LNCAP (cell line): ENCODE measurements at regions not wholly inside any gene's neighbourhood (a gene's known extent, or its start where the extent isn't known, plus 50 kb on each side); places are given as distances from the start of the nearest gene placed in this dataset.

ENCODE experiments used
- TF ChIP-seq, protein P1 (sequence below): fragments of 450-650 bp; IDR thresholded peaks from 2 replicates; pipeline ENCODE4 v1.5.1; 2017; ENCODE audit warnings: mild to moderate bottlenecking

DNA sequence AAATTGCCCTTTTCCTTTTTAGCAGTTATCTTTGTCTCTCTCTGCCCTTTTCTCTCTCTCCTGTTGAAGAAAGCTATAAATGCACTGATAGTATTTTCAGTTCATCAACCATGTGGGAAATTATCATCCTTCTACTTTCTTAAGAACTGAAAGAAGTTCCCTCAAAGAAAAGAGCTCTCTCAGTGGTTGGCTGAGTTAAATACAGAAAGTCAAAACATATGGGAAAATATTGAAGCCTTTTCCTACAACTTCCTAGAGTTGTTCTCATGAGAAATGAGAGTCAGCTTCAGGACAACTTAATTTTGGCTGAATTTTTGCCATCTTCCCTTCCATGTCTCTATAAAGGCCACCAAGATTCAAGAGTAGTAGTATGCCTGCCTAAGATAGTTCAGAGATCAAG, 96.7 kb downstream of the NFKBIZ start:
- TF ChIP-seq, protein P1, sequence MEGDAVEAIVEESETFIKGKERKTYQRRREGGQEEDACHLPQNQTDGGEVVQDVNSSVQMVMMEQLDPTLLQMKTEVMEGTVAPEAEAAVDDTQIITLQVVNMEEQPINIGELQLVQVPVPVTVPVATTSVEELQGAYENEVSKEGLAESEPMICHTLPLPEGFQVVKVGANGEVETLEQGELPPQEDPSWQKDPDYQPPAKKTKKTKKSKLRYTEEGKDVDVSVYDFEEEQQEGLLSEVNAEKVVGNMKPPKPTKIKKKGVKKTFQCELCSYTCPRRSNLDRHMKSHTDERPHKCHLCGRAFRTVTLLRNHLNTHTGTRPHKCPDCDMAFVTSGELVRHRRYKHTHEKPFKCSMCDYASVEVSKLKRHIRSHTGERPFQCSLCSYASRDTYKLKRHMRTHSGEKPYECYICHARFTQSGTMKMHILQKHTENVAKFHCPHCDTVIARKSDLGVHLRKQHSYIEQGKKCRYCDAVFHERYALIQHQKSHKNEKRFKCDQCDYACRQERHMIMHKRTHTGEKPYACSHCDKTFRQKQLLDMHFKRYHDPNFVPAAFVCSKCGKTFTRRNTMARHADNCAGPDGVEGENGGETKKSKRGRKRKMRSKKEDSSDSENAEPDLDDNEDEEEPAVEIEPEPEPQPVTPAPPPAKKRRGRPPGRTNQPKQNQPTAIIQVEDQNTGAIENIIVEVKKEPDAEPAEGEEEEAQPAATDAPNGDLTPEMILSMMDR, result no peak

- TF ChIP-seq, protein P1, result no peak
Measured at GRCh38 chr3:101946906-101947305, 97.6 kb downstream of the NFKBIZ start.

DNA sequence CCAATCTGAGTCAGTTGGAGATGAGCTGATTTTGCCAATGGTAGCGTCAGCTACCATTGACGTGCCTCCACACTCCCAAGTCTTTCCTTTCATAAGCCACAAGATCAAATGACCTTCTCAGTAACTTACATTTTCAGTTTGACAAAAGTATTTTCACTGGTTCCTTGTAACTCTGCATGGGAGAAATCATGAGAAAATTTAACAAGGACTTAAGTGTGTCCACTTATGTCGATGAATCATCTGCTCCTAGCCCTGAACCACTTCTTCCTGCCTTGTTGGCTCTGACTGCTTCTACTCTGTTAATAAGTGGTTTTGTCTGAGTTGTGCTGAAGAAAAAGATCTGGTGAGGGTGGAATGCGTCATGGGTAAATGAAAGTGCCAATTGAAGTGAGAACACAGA, 101.2 kb downstream of the NFKBIZ start:
- TF ChIP-seq, protein P1, result no peak

DNA sequence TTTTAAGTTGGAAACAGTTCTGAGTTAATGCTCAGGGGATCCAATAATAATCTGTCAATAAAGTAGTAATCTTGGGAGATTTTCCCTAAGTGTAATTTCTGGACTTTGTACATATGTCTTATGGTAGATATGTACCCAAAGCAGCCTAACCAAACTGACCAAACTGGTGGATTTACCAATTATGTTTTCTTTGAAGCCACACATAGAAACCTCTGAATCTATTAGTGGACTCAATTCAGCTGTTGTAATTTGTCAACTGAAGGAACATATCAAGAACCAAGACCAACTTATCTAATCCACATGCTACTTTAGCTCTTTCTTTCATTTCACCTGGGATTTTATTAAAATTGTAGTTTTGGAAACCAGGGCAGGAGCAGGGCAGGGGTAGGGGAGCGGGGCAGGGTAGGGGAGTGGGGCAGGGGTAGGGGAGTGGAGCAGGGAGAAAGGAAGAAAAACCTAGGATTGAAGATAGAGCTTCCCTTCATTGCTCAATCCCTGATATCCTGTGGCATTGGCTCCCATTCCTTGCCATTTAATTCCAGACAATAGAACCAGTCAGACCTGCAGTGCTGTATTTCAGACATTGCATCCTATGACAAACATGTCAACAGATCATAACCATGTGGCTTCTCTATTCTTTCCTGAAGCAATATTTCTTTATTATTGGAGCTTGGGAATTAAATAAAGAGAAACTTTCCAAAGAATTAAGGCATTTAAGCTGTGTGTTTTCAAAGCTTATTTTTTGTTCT, 101.8 kb downstream of the NFKBIZ start:
- TF ChIP-seq, protein P1, result no peak

DNA sequence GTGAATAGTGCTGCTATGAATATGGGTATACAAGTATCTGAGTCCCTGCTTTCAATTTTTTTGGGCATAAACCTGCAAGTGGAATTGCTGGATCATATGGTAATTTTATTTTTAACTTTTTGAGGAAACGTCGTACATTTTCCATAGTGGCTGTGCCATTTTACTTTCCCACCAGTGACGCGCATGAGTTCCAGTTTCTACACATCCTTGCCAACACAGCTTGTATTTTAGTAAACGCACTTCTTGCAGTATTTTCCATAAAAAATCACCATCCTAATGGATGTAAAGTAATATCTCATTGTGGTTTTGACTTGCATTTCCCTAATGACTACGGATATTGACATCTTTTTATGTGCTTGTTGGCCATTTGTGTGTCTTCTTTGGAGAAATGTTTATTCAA, 105.0 kb downstream of the NFKBIZ start:
- TF ChIP-seq, protein P1, result no peak

DNA sequence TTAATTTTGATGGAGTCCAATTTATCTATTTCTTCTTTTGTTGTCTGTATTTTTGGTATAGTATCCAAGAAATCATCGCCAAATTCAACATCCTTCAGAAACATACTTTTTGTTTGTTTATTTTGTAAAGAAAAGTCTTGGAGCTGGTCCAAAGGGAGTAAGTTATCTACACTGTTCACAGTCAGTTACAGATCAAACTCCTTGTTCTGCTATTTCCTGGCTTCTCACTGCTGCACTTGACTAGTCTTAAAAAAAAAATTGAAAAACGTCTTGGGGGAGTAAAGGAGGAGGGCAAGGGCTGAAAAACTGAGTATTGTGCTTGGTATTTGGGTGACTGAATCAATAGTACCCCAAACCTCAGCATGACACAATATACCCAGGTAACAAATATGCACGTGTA, 105.6 kb downstream of the NFKBIZ start:
- TF ChIP-seq, protein P1, result no peak

- TF ChIP-seq, protein P1, result no peak
Measured at GRCh38 chr3:101962055-101962454, 112.7 kb downstream of the NFKBIZ start.
